Tibial nerve (tissue), 4 donors: ENCODE measurements at regions not wholly inside any gene's neighbourhood (a gene's known extent, or its start where the extent isn't known, plus 50 kb on each side); places are given as distances from the start of the nearest gene placed in this dataset.
"Not testable (repeated sequence)": the region's sequence is repeated elsewhere in the genome, so short reads cannot be mapped to it uniquely, and the experiment has no call there.

ENCODE experiments used
- DNase-seq, 2 donors: peaks; one replicate each; pipeline ENCODE4 v3.0.0-alpha.2; 2019; ENCODE audit warnings: low spot score in 2 of 2
- H3K27ac ChIP-seq, 4 donors: fragments of 200-600 bp; sonication (generic) in 3 of 4; one replicate each; pipeline ENCODE4 v1.5.1; 2017 to 2019; ENCODE audit warnings: mild to moderate bottlenecking in 1 of 4
- H3K27me3 ChIP-seq, 2 donors: fragments of 200-600 bp; sonication (generic) in 1 of 2; one replicate each; pipeline versions ENCODE4 v1.5.1 to v1.6.0; 2017 to 2019
- H3K36me3 ChIP-seq, 3 donors: fragments of 200-600 bp; sonication (generic); one replicate each; pipeline ENCODE4 v1.5.1; 2018 to 2019
- H3K4me1 ChIP-seq, 4 donors: fragments of 200-600 bp; sonication (generic) in 3 of 4; one replicate each; pipeline ENCODE4 v1.5.1; 2017 to 2019
- H3K4me3 ChIP-seq, 4 donors: fragments of 200-600 bp; sonication (generic) in 3 of 4; one replicate each; pipeline ENCODE4 v1.5.1; 2017 to 2019; ENCODE audit warnings: mild to moderate bottlenecking in 1 of 4, moderate library complexity in 1 of 4
- H3K9me3 ChIP-seq, 4 donors: fragments of 200-600 bp; sonication (generic) in 3 of 4; one replicate each; pipeline ENCODE4 v1.5.1; 2017 to 2019
- EP300 ChIP-seq, 2 donors: sonication (generic); formaldehyde crosslinking; IDR thresholded peaks; one replicate each; pipeline ENCODE4 v1.6.1; 2017; ENCODE audit warnings: antibody characterized with exemption in 2 of 2, mild to moderate bottlenecking in 1 of 2
- POLR2A ChIP-seq, 2 donors: fragments of 450-650 bp; IDR thresholded peaks; one replicate each; pipeline ENCODE4 v1.6.1; 2017; ENCODE audit warnings: antibody characterized with exemption in 2 of 2, mild to moderate bottlenecking in 2 of 2, moderate library complexity in 2 of 2
- WGBS, 2 donors: methylation state at CpG; one replicate each; pipeline ENCODE4 v1.1.5; 2018; 5-methylcytosine and 5-hydroxymethylcytosine counted together
- TF ChIP-seq, protein P1 (sequence below), 5 experiments: fragments of 200-600 bp in 3 of 5; fragments of 450-650 bp in 2 of 5; sonication (generic) in 3 of 5; IDR thresholded peaks; one replicate each; pipeline ENCODE4 v1.5.1; 2016 to 2019; ENCODE audit warnings: antibody characterized with exemption in 5 of 5, mild to moderate bottlenecking in 3 of 5, moderate library complexity in 2 of 5

- no peak overlapping the region for H3K4me3 ChIP-seq
Observed at GRCh38 chr2:41197781-41198180, 745.9 kb upstream of the SLC8A1 start.

DNA sequence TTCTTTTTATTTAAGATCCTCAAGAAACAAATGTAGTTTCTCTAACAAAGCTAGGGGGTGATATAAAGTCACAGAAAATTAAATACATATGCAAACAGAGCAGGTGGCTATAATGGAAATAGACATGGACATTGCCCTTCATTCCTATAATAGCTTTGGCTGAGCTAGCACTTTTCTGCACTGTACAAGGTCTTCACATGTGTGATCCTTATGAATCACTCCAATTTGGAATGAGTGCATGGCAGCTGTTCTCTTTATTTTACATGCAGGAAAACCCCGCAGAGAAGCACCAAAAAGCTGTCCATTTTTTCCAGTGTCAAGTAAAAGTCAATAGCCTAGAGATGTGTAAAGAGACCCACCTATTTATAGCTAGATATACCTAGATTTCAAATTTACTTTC lies 747.4 kb upstream of the SLC8A1 start:
- TF ChIP-seq EP300 (IDR thresholded peaks at IDR 0.05), result no peak
- no peak for TF ChIP-seq POLR2A (IDR thresholded peaks at IDR 0.05)
- TF ChIP-seq, protein P1, sequence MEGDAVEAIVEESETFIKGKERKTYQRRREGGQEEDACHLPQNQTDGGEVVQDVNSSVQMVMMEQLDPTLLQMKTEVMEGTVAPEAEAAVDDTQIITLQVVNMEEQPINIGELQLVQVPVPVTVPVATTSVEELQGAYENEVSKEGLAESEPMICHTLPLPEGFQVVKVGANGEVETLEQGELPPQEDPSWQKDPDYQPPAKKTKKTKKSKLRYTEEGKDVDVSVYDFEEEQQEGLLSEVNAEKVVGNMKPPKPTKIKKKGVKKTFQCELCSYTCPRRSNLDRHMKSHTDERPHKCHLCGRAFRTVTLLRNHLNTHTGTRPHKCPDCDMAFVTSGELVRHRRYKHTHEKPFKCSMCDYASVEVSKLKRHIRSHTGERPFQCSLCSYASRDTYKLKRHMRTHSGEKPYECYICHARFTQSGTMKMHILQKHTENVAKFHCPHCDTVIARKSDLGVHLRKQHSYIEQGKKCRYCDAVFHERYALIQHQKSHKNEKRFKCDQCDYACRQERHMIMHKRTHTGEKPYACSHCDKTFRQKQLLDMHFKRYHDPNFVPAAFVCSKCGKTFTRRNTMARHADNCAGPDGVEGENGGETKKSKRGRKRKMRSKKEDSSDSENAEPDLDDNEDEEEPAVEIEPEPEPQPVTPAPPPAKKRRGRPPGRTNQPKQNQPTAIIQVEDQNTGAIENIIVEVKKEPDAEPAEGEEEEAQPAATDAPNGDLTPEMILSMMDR (IDR thresholded peaks at IDR 0.05), result no peak
- WGBS, 2 donors, result 56 to 82% methylated on average over 1 of the region's 1 CpG
- Histone ChIP-seq H3K36me3 (no peaks in the 10 kb centered on the region), H3K27ac (no peak overlapping the region), H3K4me3 (no peak overlapping the region), H3K4me1 (peaks cover 0 to 2% (median 0%) of the 10 kb centered on the region in 4 donors), H3K27me3 (no peaks in the 10 kb centered on the region), H3K9me3 (no peaks in the 10 kb centered on the region)
- no peak for DNase-seq

More at GRCh38 chr2:41197781-41198180, 745.9 kb upstream of the SLC8A1 start:
- peaks cover 0 to 11% (median 0%) of the 10 kb centered on the region in 4 donors for H3K4me1 ChIP-seq
- no peaks in the 10 kb centered on the region for H3K27me3 ChIP-seq
- DNase-seq, result no peak
- H3K9me3 ChIP-seq, result no peaks in the 10 kb centered on the region
- WGBS, 2 donors, result 85 to 92% methylated on average over 4 of the region's 4 CpGs
- TF ChIP-seq POLR2A (IDR thresholded peaks at IDR 0.05), result no peak
- TF ChIP-seq EP300 (IDR thresholded peaks at IDR 0.05), result no peak
- TF ChIP-seq, protein P1 (IDR thresholded peaks at IDR 0.05), result no peak
- no peaks in the 10 kb centered on the region for H3K36me3 ChIP-seq
- H3K27ac ChIP-seq, result no peak overlapping the region

GRCh38 chr2:41204315-41204714 lies 752.4 kb upstream of the SLC8A1 start:
- TF ChIP-seq POLR2A (IDR thresholded peaks at IDR 0.05), result no peak
- no peak for TF ChIP-seq EP300 (IDR thresholded peaks at IDR 0.05)
- TF ChIP-seq, protein P1 (IDR thresholded peaks at IDR 0.05), result no peak
- no peak overlapping the region for H3K27ac ChIP-seq
- no peak for DNase-seq
- no peak overlapping the region for H3K4me3 ChIP-seq
- no peaks in the 10 kb centered on the region for H3K9me3 ChIP-seq
- H3K36me3 ChIP-seq, result no peaks in the 10 kb centered on the region
- peaks cover 0 to 12% (median 0%) of the 10 kb centered on the region in 4 donors for H3K4me1 ChIP-seq
- 70 to 80% methylated on average over 3 of the region's 3 CpGs for WGBS, 2 donors
- no peaks in the 10 kb centered on the region for H3K27me3 ChIP-seq

DNA sequence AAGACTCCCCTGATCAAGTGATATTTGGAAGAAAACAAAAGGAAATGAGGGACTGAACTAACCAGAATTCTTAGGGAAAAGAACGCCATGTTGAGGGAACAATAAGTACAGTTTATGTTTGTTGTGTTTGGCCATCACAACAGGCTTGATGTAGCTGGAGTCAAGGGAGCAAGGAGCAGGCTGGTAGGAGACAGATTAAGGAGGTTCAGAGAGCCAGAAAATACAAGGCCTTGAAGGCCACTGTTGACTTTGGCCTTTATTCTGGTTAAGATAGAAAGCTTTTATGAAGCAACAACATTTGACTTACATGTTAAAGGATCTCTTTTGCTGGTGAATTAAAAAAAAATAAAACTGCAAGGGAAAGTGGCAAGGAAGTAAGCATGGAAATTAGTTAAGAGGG lies 754.1 kb upstream of the SLC8A1 start:
- Histone ChIP-seq H3K9me3 (no peaks in the 10 kb centered on the region), H3K27me3 (no peaks in the 10 kb centered on the region), H3K27ac (no peak overlapping the region), H3K36me3 (no peaks in the 10 kb centered on the region), H3K4me3 (no peak overlapping the region), H3K4me1 (peaks cover 0 to 12% (median 0%) of the 10 kb centered on the region in 4 donors)
- no peak for DNase-seq
- WGBS, 2 donors, result 26 to 28% methylated on average over 1 of the region's 1 CpG
- TF ChIP-seq, protein P1 (IDR thresholded peaks at IDR 0.05), result no peak
- TF ChIP-seq POLR2A (IDR thresholded peaks at IDR 0.05), result no peak
- peak in 1 of 2 donors; percentile 32 for TF ChIP-seq EP300 (IDR thresholded peaks at IDR 0.05)

- TF ChIP-seq, protein P1 (IDR thresholded peaks at IDR 0.05), result no peak
- no peak for TF ChIP-seq POLR2A (IDR thresholded peaks at IDR 0.05)
- no peak for TF ChIP-seq EP300 (IDR thresholded peaks at IDR 0.05)
- WGBS, 2 donors, result 68 to 88% methylated on average over 2 of the region's 2 CpGs
- no peak overlapping the region for H3K27ac ChIP-seq
Observed at GRCh38 chr2:41207578-41207977, 755.7 kb upstream of the SLC8A1 start.

DNA sequence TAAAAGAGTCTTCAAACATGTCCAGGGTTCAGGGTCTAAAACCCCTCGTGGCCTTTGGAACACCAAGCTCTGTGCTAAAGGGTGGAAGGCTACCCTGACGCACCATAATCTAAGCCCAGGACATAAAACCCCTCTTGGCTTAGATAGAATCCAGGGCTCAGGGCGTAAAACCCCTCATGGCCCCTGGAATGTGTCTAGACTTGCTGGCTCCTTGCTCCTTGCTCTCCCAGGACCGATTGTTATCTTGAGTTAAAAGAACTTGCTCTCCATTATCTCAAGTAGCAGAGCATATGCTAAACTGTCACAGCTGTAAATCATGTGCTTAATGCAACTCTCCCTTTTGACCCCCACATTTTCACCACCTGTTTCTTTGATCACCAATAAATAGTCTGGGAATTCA lies 758.1 kb upstream of the SLC8A1 start:
- not testable (repeated sequence) for H3K36me3 ChIP-seq, H3K27ac ChIP-seq, H3K9me3 ChIP-seq, H3K27me3 ChIP-seq, DNase-seq, H3K4me3 ChIP-seq
- WGBS, 2 donors, result 71 to 76% methylated on average over 4 of the region's 4 CpGs
- peaks cover 0 to 12% (median 0%) of the 10 kb centered on the region in 4 donors for H3K4me1 ChIP-seq

More at GRCh38 chr2:41207578-41207977, 755.7 kb upstream of the SLC8A1 start:
- Histone ChIP-seq H3K27me3 (no peaks in the 10 kb centered on the region), H3K36me3 (no peaks in the 10 kb centered on the region), H3K4me1 (peaks cover 0 to 12% (median 0%) of the 10 kb centered on the region in 4 donors), H3K9me3 (no peaks in the 10 kb centered on the region), H3K4me3 (no peak overlapping the region)
- no peak for DNase-seq
